GM12878 (cell line): ENCODE measurements at regions not wholly inside any gene's neighbourhood (a gene's known extent, or its start where the extent isn't known, plus 50 kb on each side); places are given as distances from the start of the nearest gene placed in this dataset.

ENCODE experiments used
- ATAC-seq: fragments of 200-7000 bp; cut with Tn5 transposase; 3 replicates; pipeline ENCODE4 v1.9.1; 2020; ENCODE audit warnings: mild to moderate bottlenecking, moderate library complexity
- BruUV-seq: library from RNA; stranded (reverse); fragments of 400-500 nt; replicated peaks from 2 replicates; lab custom pipeline; 2021; lab: Mats Ljungman, UMichigan
- CTCF ChIA-PET: fragments of 300-600 bp; sonication (Branson Sonifier 250); formaldehyde crosslinking; extraction: SDS; loops from one replicate; lab custom pipeline; 2021; ENCODE audit warnings: inconsistent platforms; lab: Yijun Ruan, JAX
- POLR2A ChIA-PET: fragments of 350-600 bp; formaldehyde crosslinking; extraction: SDS; loops from one replicate; lab custom pipeline; 2021; ENCODE audit warnings: inconsistent platforms; lab: Charles Lee
- RAD21 ChIA-PET: fragments of 300-600 bp; sonication (Branson Sonifier 250); formaldehyde crosslinking; loops from one replicate; lab custom pipeline; 2023; ENCODE audit warnings: antibody characterized with exemption; ENCODE audit not compliant: unreplicated experiment; lab: Charles Lee
- SMC1A ChIA-PET: fragments of 300-600 bp; sonication (Branson Sonifier 250); formaldehyde crosslinking; loops from one replicate; lab custom pipeline; 2023; ENCODE audit not compliant: unreplicated experiment, uncharacterized antibody; lab: Charles Lee
- DNase-seq: peaks from one replicate; pipeline ENCODE4 v3.0.0-alpha.2; 2011; ENCODE audit warnings: low read depth, low spot score
- FAIRE-seq: peaks from 3 replicates; lab custom pipeline; 2011; peaks lifted over from hg19 to GRCh38; lab: Jason Lieb, UNC
- H2AFZ ChIP-seq: 2 replicates; pipeline ENCODE4 v1.6.0; 2011; ENCODE audit warnings: low read depth, low read length, control low read depth; ENCODE audit not compliant: control insufficient read depth
- H3K27ac ChIP-seq: 2 replicates; pipeline ENCODE4 v1.5.1; 2011; ENCODE audit warnings: control low read depth; ENCODE audit not compliant: control insufficient read depth, insufficient read depth
- H3K27me3 ChIP-seq, 2 experiments: replicated peaks in 1 of 2; 2 replicates each; pipeline versions ENCODE4 v1.6.0 to v1.6.1; 2011; ENCODE audit warnings: low read length in 1 of 2; ENCODE audit not compliant: control insufficient read depth in 2 of 2, insufficient read depth in 2 of 2
- H3K36me3 ChIP-seq, 2 experiments: 2 replicates each; pipeline ENCODE4 v1.5.1; 2011; ENCODE audit warnings: low read length in 1 of 2; ENCODE audit not compliant: control insufficient read depth in 2 of 2, insufficient read depth in 2 of 2
- H3K4me1 ChIP-seq: 2 replicates; pipeline ENCODE4 v1.6.1; 2011; ENCODE audit warnings: mild to moderate bottlenecking, low read length, moderate library complexity, mixed read lengths; ENCODE audit not compliant: control insufficient read depth, insufficient read depth
- H3K4me2 ChIP-seq: 2 replicates; pipeline ENCODE4 v1.6.0; 2011; ENCODE audit warnings: control low read depth; ENCODE audit not compliant: control insufficient read depth, insufficient read depth
- H3K4me3 ChIP-seq: fragments of 200-600 bp; sonication (generic); 2 replicates; pipeline ENCODE4 v1.5.1; 2016
- H3K79me2 ChIP-seq: 2 replicates; pipeline ENCODE4 v1.6.0; 2011; ENCODE audit warnings: low read length; ENCODE audit not compliant: control insufficient read depth, insufficient read depth
- H3K9ac ChIP-seq: 2 replicates; pipeline ENCODE4 v1.8.0; 2011; ENCODE audit warnings: low read length, control low read depth, mixed read lengths; ENCODE audit not compliant: control insufficient read depth, insufficient read depth
- H3K9me3 ChIP-seq: replicated peaks from 3 replicates; pipeline ENCODE4 v1.5.1; 2011; ENCODE audit warnings: mild to moderate bottlenecking, low read length; ENCODE audit not compliant: control insufficient read depth, insufficient read depth
- H4K20me1 ChIP-seq: 2 replicates; pipeline ENCODE4 v1.6.0; 2011; ENCODE audit not compliant: control insufficient read depth, insufficient read depth
- ETV6 ChIP-seq, 2 experiments: fragments of 450-650 bp in 1 of 2; IDR thresholded peaks in 1 of 2; conservative IDR thresholded peaks in 1 of 2; 2 replicates each; pipeline ENCODE4 v1.6.1; 2014; ENCODE audit warnings: antibody characterized with exemption in 1 of 2, borderline replicate concordance in 1 of 2, low read depth in 1 of 2, mild to moderate bottlenecking in 1 of 2, moderate library complexity in 1 of 2
- GABPA ChIP-seq: IDR thresholded peaks from 2 replicates; pipeline ENCODE4 v1.6.1; 2014; ENCODE audit warnings: antibody characterized with exemption, low read depth, mild to moderate bottlenecking, inconsistent platforms
- POLR2A ChIP-seq: IDR thresholded peaks from 2 replicates; pipeline ENCODE4 v1.6.1; 2011; ENCODE audit warnings: low read depth, mild to moderate bottlenecking, low read length
- RAD21 ChIP-seq: IDR thresholded peaks from 2 replicates; pipeline ENCODE4 v1.6.1; 2011; ENCODE audit warnings: mild to moderate bottlenecking, low read depth, low read length, moderate library complexity; ENCODE audit not compliant: insufficient read depth
- SMC3 ChIP-seq: IDR thresholded peaks from 2 replicates; pipeline ENCODE4 v1.6.1; 2011; ENCODE audit warnings: low read length, improper control_type of control experiment, borderline replicate concordance
- TCF3 ChIP-seq: IDR thresholded peaks from 2 replicates; pipeline ENCODE4 v1.6.1; 2012; ENCODE audit warnings: low read depth, mild to moderate bottlenecking, low read length, borderline replicate concordance; ENCODE audit not compliant: insufficient read depth
- YY1 ChIP-seq: IDR thresholded peaks from 2 replicates; pipeline ENCODE4 v1.6.1; 2011; ENCODE audit warnings: low read depth, mild to moderate bottlenecking, low read length
- WGBS: methylation state at CpG from one replicate; pipeline ENCODE4 v1.1.6; 2016; ENCODE audit warnings: low lambda C conversion rate; ENCODE audit not compliant: insufficient replicate concordance, insufficient coverage; ENCODE audit errors: missing lambda C conversion rate; 5-methylcytosine and 5-hydroxymethylcytosine counted together
- in situ Hi-C: fragments of 300-500 bp; cut with MboI; formaldehyde crosslinking; loops from 9 replicates; pipeline ENCODE4 v1.14.3; 2018; ENCODE audit warnings: mixed read lengths
- intact Hi-C: fragments of 100-400 bp; cut with micrococcal nuclease; formaldehyde crosslinking; loops from one replicate; pipeline ENCODE4 v1.14.2; 2022; ENCODE audit not compliant: unreplicated experiment
- TF ChIP-seq, protein P1 (sequence below): fragments of 450-650 bp; IDR thresholded peaks from 2 replicates; pipeline ENCODE4 v1.6.1; 2017; ENCODE audit warnings: antibody characterized with exemption, mild to moderate bottlenecking, moderate library complexity
- TF ChIP-seq, protein P2 (sequence below), 3 experiments: IDR thresholded peaks in 2 of 3; conservative IDR thresholded peaks in 1 of 3; 2 replicates each; pipeline ENCODE4 v1.5.1; 2011; ENCODE audit warnings: low read depth in 3 of 3, low read length in 3 of 3, mild to moderate bottlenecking in 3 of 3, control low read depth in 2 of 3, moderate library complexity in 2 of 3, inconsistent platforms in 1 of 3, mixed read lengths in 1 of 3; ENCODE audit not compliant: control insufficient read depth in 2 of 3, insufficient read depth in 1 of 3; ENCODE audit errors: extremely low read depth in 1 of 3

DNA sequence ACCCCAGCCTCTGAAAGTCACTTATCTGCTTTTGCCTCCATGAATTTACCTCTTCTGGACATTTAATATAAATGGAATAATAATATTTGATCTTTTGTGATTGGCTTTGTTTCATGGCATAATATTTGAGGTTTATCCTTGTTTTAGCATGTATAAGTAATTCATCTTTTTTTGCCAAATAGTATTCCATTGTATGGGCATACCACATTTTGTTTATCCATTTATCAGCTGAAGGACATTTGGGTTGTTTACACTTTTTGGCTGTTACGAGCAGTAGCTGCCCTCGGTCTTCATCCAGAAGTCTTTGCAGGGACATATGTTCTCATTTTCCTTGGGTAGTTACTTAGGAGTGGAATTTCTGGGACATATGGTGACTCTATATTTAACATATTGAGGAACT lies 53.0 kb upstream of the SMIM21 start (continued):
- TF ChIP-seq, protein P1, sequence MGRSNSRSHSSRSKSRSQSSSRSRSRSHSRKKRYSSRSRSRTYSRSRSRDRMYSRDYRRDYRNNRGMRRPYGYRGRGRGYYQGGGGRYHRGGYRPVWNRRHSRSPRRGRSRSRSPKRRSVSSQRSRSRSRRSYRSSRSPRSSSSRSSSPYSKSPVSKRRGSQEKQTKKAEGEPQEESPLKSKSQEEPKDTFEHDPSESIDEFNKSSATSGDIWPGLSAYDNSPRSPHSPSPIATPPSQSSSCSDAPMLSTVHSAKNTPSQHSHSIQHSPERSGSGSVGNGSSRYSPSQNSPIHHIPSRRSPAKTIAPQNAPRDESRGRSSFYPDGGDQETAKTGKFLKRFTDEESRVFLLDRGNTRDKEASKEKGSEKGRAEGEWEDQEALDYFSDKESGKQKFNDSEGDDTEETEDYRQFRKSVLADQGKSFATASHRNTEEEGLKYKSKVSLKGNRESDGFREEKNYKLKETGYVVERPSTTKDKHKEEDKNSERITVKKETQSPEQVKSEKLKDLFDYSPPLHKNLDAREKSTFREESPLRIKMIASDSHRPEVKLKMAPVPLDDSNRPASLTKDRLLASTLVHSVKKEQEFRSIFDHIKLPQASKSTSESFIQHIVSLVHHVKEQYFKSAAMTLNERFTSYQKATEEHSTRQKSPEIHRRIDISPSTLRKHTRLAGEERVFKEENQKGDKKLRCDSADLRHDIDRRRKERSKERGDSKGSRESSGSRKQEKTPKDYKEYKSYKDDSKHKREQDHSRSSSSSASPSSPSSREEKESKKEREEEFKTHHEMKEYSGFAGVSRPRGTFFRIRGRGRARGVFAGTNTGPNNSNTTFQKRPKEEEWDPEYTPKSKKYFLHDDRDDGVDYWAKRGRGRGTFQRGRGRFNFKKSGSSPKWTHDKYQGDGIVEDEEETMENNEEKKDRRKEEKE = no peak
- TF ChIP-seq YY1 = no peak

DNA sequence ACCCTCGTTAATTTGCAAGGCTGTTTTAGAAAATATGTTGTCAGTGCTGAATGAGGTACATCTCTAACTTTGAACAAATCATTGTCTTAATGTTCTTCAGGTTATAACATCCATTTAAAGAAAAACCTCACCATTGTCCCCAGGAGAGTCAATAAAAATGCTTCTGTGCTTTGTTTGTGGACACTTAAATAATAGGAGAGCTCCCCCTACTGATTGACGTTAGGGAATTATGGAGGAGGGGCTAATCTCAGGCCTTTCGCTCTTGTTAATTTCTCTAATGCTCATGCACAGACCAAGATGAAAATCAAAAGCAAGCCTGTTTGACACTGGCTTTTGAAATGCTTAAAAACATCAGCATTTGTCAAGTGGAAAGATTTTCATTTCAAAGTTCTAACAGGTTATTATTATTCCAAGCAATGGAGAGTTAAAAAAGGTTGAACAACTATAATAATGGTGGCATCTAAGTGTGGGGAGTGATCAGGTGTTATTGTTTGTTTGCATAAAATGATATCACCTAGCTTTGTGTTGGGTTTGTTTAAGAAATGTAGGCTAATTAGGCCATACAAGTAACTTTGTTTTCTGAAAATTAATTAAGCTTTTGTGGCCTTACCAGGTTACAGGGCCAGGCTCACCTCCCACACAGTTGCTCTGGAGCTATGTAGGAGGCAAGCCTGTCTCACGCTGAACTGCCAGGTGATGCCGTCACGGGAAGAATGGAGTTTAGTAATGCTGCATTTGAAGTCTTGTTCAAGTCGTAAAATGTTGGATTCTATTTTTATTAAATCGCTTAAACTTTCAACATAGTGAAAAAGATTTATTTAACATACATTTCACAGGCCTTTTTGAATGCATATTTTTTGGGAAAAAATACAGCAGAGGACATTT lies 51.7 kb upstream of the SMIM21 start:
- in situ Hi-C loops = loop anchor here (10.0 kb wide), 2 partner anchors 304 to 814 kb away; no protein-coding TSS in a partner anchor
- CTCF ChIA-PET = interaction anchor here (0.6 to 3.5 kb wide), 16 partner anchors 12 to 856 kb away, joined by 3 to 24 read pairs (median 3); no protein-coding TSS in a partner anchor

More for the DNA sequence above, 51.7 kb upstream of the SMIM21 start:
- Histone ChIP-seq H3K27me3 (no peaks in the 10 kb centered on the region), H3K4me3 (no peak overlapping the region), H3K9me3 (no peaks in the 10 kb centered on the region; the same call in 2 of the 3 replicates), H3K27ac (no peak overlapping the region), H3K9ac (no peak overlapping the region), H3K4me2 (no peak overlapping the region), H3K36me3 (no peaks in the 10 kb centered on the region), H4K20me1 (no peaks in the 10 kb centered on the region), H3K79me2 (no peaks in the 10 kb centered on the region), H3K4me1 (no peaks in the 10 kb centered on the region), H2AFZ (no peak overlapping the region)
- ATAC-seq = peak; percentile 87
- FAIRE-seq = peak; percentile 35
- ChIA-PET SMC1A (interaction anchor here (1.0 to 3.6 kb wide), 14 partner anchors 10 to 927 kb away, joined by 3 to 22 read pairs (median 4); no protein-coding TSS in a partner anchor), RAD21 (interaction anchor here (1.1 to 2.7 kb wide), 5 partner anchors 306 to 828 kb away, joined by 3 to 14 read pairs (median 4); no protein-coding TSS in a partner anchor), POLR2A (no interaction called here)
- DNase-seq = peak; percentile 4
- BruUV-seq = no TSS peak
- peak; percentile 83 for TF ChIP-seq RAD21
- TF ChIP-seq, protein P2, sequence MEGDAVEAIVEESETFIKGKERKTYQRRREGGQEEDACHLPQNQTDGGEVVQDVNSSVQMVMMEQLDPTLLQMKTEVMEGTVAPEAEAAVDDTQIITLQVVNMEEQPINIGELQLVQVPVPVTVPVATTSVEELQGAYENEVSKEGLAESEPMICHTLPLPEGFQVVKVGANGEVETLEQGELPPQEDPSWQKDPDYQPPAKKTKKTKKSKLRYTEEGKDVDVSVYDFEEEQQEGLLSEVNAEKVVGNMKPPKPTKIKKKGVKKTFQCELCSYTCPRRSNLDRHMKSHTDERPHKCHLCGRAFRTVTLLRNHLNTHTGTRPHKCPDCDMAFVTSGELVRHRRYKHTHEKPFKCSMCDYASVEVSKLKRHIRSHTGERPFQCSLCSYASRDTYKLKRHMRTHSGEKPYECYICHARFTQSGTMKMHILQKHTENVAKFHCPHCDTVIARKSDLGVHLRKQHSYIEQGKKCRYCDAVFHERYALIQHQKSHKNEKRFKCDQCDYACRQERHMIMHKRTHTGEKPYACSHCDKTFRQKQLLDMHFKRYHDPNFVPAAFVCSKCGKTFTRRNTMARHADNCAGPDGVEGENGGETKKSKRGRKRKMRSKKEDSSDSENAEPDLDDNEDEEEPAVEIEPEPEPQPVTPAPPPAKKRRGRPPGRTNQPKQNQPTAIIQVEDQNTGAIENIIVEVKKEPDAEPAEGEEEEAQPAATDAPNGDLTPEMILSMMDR (IDR thresholded peaks at IDR 0.05 in 2 of 3, conservative IDR thresholded peaks at IDR 0.05 in 1 of 3; ENCODE audit: control insufficient read depth in 2 of 3, extremely low read depth in 1 of 3, insufficient read depth in 1 of 3, low read depth in 3 of 3, low read length in 3 of 3) = peak; percentile 38 to 64 (median 58); a peak in 5 of 6 replicates
- no peak for TF ChIP-seq POLR2A
- no peak for TF ChIP-seq TCF3
- no peak for TF ChIP-seq GABPA
- TF ChIP-seq ETV6 (conservative IDR thresholded peaks at IDR 0.05 in 1 of 2, IDR thresholded peaks at IDR 0.05 in 1 of 2; ENCODE audit: borderline replicate concordance in 1 of 2, low read depth in 1 of 2) = no peak
- TF ChIP-seq SMC3 = peak; percentile 67; the same call in 1 of the 2 replicates
- intact Hi-C loops = loop anchor here (1.0 to 10.0 kb wide), 3 partner anchors 304 to 827 kb away; no protein-coding TSS in a partner anchor
- 37% methylated on average over 8 of the region's 8 CpGs for WGBS
